Sigmoid colon (tissue), 6 donors: ENCODE measurements at regions not wholly inside any gene's neighbourhood (a gene's known extent, or its start where the extent isn't known, plus 50 kb on each side); places are given as distances from the start of the nearest gene placed in this dataset.

ENCODE experiments used
- DNase-seq: peaks from one replicate; pipeline ENCODE4 v3.0.0-alpha.2; 2019
- H3K27ac ChIP-seq, 4 donors: fragments of 200-600 bp; sonication (generic); one replicate each; pipeline ENCODE4 v1.5.1; 2016 to 2019; ENCODE audit warnings: mild to moderate bottlenecking in 1 of 4
- H3K27me3 ChIP-seq, 3 donors: fragments of 200-600 bp; sonication (generic); one replicate each; pipeline ENCODE4 v1.5.1; 2019; ENCODE audit warnings: mild to moderate bottlenecking in 1 of 3
- H3K36me3 ChIP-seq, 4 donors: fragments of 200-600 bp; sonication (generic); one replicate each; pipeline ENCODE4 v1.5.1; 2016 to 2019
- H3K4me1 ChIP-seq, 4 donors: fragments of 200-600 bp; sonication (generic); one replicate each; pipeline ENCODE4 v1.5.1; 2017 to 2019
- H3K4me3 ChIP-seq, 4 donors: fragments of 200-600 bp; sonication (generic); one replicate each; pipeline ENCODE4 v1.5.1; 2017 to 2019; ENCODE audit warnings: mild to moderate bottlenecking in 2 of 4, moderate library complexity in 1 of 4
- H3K9me3 ChIP-seq, 4 donors: fragments of 200-600 bp in 3 of 4; sonication (generic) in 3 of 4; one replicate each; pipeline versions ENCODE4 v1.5.1 to v1.6.1; 2013 to 2019
- CTCF ChIP-seq, 4 experiments: fragments of 450-650 bp in 3 of 4; fragments of 200-600 bp in 1 of 4; IDR thresholded peaks; one replicate each; pipeline ENCODE4 v1.5.1; 2016 to 2019; ENCODE audit warnings: antibody characterized with exemption in 4 of 4, mild to moderate bottlenecking in 3 of 4, moderate library complexity in 2 of 4
- EP300 ChIP-seq, 4 donors: sonication (generic); formaldehyde crosslinking; IDR thresholded peaks; one replicate each; pipeline ENCODE4 v1.6.1; 2017; ENCODE audit warnings: antibody characterized with exemption in 4 of 4
- POLR2A ChIP-seq, 2 donors: fragments of 450-650 bp; IDR thresholded peaks; one replicate each; pipeline ENCODE4 v1.6.1; 2016; ENCODE audit warnings: antibody characterized with exemption in 2 of 2, mild to moderate bottlenecking in 2 of 2, moderate library complexity in 2 of 2
- POLR2AphosphoS5 ChIP-seq, 4 donors: sonication (generic); formaldehyde crosslinking; IDR thresholded peaks; one replicate each; pipeline ENCODE4 v1.6.1; 2017; ENCODE audit warnings: antibody characterized with exemption in 4 of 4
- WGBS, 2 donors: extraction: QIAGEN DNeasy Blood & Tissue Kit; methylation state at CpG; one replicate each; pipeline ENCODE4 v1.1.7; 2013; 5-methylcytosine and 5-hydroxymethylcytosine counted together
- intact Hi-C: fragments of 100-400 bp; cut with DNase I; formaldehyde crosslinking; loops from one replicate; pipeline ENCODE4 v1.15.1; 2023
- donor health status: healthy with polysubstance abuse.
- donor health status: healthy.

- H3K27me3 ChIP-seq = no peaks in the 10 kb centered on the region
- WGBS, 2 donors = 84 to 87% methylated on average over 8 of the region's 8 CpGs
- peaks cover 0 to 47% (median 43%) of the 10 kb centered on the region in 4 donors for H3K4me1 ChIP-seq
- H3K4me3 ChIP-seq = no peak overlapping the region
- H3K27ac ChIP-seq = no peak overlapping the region
- intact Hi-C loops = loop anchor here (10.0 kb wide), 2 partner anchors 250 to 380 kb away; no protein-coding TSS in a partner anchor
- no peaks in the 10 kb centered on the region for H3K36me3 ChIP-seq
- TF ChIP-seq EP300 (IDR thresholded peaks at IDR 0.05) = no peak
- no peak for DNase-seq
- H3K9me3 ChIP-seq = no peaks in the 10 kb centered on the region
Observed at GRCh38 chr10:44064317-44064716, 320.6 kb downstream of the CXCL12 start.

- no peak for TF ChIP-seq POLR2AphosphoS5 (IDR thresholded peaks at IDR 0.05)
- TF ChIP-seq EP300 (IDR thresholded peaks at IDR 0.05) = no peak
- no peak for TF ChIP-seq CTCF (IDR thresholded peaks at IDR 0.05)
- no peak for TF ChIP-seq POLR2A (IDR thresholded peaks at IDR 0.05)
- intact Hi-C loops = loop anchor here (10.0 kb wide), 2 partner anchors 251 to 379 kb away; no protein-coding TSS in a partner anchor
- H3K36me3 ChIP-seq = no peaks in the 10 kb centered on the region
- DNase-seq = no peak
- WGBS, 2 donors = 61 to 85% methylated on average over 2 of the region's 2 CpGs
- H3K27me3 ChIP-seq = no peaks in the 10 kb centered on the region
- H3K9me3 ChIP-seq = no peaks in the 10 kb centered on the region
- no peak overlapping the region for H3K4me3 ChIP-seq
- no peak overlapping the region for H3K27ac ChIP-seq
- H3K4me1 ChIP-seq = peaks cover 0 to 46% (median 40%) of the 10 kb centered on the region in 4 donors
Observed at GRCh38 chr10:44063686-44064085, 321.2 kb downstream of the CXCL12 start.

GRCh38 chr10:44060719-44061118, 324.2 kb downstream of the CXCL12 start:
- Histone ChIP-seq H3K27me3 (no peaks in the 10 kb centered on the region), H3K27ac (no peak overlapping the region), H3K36me3 (no peaks in the 10 kb centered on the region), H3K4me1 (peaks cover 0 to 26% (median 24%) of the 10 kb centered on the region in 4 donors), H3K9me3 (no peaks in the 10 kb centered on the region), H3K4me3 (no peak overlapping the region)
- 74 to 80% methylated on average over 2 of the region's 2 CpGs for WGBS, 2 donors
- intact Hi-C loops = loop anchor here (10.0 kb wide), 2 partner anchors 254 to 376 kb away; no protein-coding TSS in a partner anchor
- no peak for TF ChIP-seq EP300 (IDR thresholded peaks at IDR 0.05)
- no peak for TF ChIP-seq POLR2AphosphoS5 (IDR thresholded peaks at IDR 0.05)
- no peak for TF ChIP-seq CTCF (IDR thresholded peaks at IDR 0.05)
- no peak for TF ChIP-seq POLR2A (IDR thresholded peaks at IDR 0.05)
- no peak for DNase-seq

- H3K9me3 ChIP-seq = no peaks in the 10 kb centered on the region
- intact Hi-C loops = loop anchor here (10.0 kb wide), 2 partner anchors 255 to 375 kb away; no protein-coding TSS in a partner anchor
- H3K4me1 ChIP-seq = peaks cover 0 to 21% (median 19%) of the 10 kb centered on the region in 4 donors
- no peak for TF ChIP-seq CTCF (IDR thresholded peaks at IDR 0.05)
- no peak for TF ChIP-seq POLR2A (IDR thresholded peaks at IDR 0.05)
- TF ChIP-seq POLR2AphosphoS5 (IDR thresholded peaks at IDR 0.05) = no peak
- no peak for TF ChIP-seq EP300 (IDR thresholded peaks at IDR 0.05)
- no peak overlapping the region for H3K4me3 ChIP-seq
- no peaks in the 10 kb centered on the region for H3K36me3 ChIP-seq
- 18 to 40% methylated on average over 2 of the region's 2 CpGs for WGBS, 2 donors
- DNase-seq = no peak
- H3K27ac ChIP-seq = no peak overlapping the region
- H3K27me3 ChIP-seq = no peaks in the 10 kb centered on the region
Observed at GRCh38 chr10:44060221-44060620, 324.7 kb downstream of the CXCL12 start.

- TF ChIP-seq POLR2A (IDR thresholded peaks at IDR 0.05) = no peak
- no peak for TF ChIP-seq POLR2AphosphoS5 (IDR thresholded peaks at IDR 0.05)
- TF ChIP-seq CTCF (IDR thresholded peaks at IDR 0.05) = no peak
- TF ChIP-seq EP300 (IDR thresholded peaks at IDR 0.05) = no peak
- DNase-seq = no peak
- Histone ChIP-seq H3K36me3 (no peaks in the 10 kb centered on the region), H3K27ac (no peak overlapping the region), H3K4me3 (no peak overlapping the region), H3K4me1 (peaks cover 0 to 3% (median under 1%) of the 10 kb centered on the region in 4 donors), H3K9me3 (no peaks in the 10 kb centered on the region), H3K27me3 (no peaks in the 10 kb centered on the region)
- intact Hi-C loops = loop anchor here (10.0 kb wide), 1 partner anchor 327 kb away; the partner anchor contains the start of gene CXCL12
- WGBS, 2 donors = 86 to 94% methylated on average over 3 of the region's 3 CpGs
Observed at GRCh38 chr10:44058259-44058658, 326.6 kb downstream of the CXCL12 start.
